HG03060 (cell line): ENCODE measurements at regions not wholly inside any gene's neighbourhood (a gene's known extent, or its start where the extent isn't known, plus 50 kb on each side); places are given as distances from the start of the nearest gene placed in this dataset.
"Not testable (repeated sequence)": the region's sequence is repeated elsewhere in the genome, so short reads cannot be mapped to it uniquely, and the experiment has no call there.

ENCODE experiments used
- ATAC-seq: cut with Tn5 transposase; IDR thresholded peaks from one replicate; pipeline ENCODE4 v1.9.1; 2021; ENCODE audit warnings: low read depth, moderate number of reproducible peaks; ENCODE audit not compliant: unreplicated experiment

- no peak for ATAC-seq
Observed at GRCh38 chr13:109947006-109947405, 160.6 kb upstream of the IRS2 start.

DNA sequence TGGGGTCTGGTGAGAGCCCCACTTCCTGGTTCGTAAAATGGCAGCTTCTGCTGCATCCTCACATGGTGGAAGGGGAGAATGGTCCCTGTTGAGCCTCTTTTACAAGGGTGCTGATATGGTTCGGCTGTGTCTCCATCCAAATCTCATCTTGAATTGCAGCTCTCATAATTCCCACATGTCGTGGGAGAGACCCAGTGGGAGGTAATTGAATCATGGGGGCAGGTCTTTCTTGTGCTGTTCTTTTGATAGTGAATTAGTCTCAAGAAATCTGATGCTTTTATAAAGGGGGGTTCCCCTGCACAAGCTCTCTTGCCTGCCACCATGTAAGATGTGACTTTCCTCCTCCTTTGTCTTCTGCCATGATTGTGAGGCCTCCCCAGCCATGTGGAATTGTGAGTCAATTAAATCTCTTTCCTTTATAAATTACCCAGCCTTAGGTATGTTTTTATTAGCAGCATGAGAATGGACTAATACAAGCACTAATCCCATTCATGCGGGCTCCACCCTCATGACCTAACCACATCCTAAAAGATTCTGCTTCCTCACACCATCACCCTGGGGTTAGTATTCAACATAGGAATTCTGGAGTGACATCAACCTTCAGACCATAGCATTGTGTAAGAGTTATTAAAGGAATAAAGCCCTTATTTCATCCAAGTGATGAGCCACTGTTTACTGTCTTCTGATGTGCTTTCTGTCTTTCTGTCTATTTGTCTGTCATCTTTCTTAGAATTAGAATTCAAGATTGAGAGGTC is 159.0 kb upstream of the IRS2 start:
- no peak for ATAC-seq

DNA sequence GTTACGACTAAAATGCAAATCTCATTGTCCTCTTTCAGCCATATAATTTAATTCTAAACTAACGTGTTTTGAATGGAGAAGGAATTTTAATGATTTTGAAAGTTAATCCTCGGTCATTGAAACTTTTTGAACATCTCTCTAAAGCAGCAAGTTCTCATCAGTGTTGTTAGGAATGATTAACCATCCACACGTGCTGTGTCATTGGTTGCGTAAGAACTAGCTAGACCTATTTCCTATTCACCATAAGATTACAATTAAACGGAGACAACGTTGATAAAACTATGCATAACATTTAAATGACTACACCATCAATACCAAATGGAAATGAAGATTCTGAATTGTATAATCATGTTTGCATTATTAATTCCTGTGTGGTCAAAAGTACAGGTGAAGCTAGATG is 155.6 kb upstream of the IRS2 start:
- ATAC-seq, result no peak

DNA sequence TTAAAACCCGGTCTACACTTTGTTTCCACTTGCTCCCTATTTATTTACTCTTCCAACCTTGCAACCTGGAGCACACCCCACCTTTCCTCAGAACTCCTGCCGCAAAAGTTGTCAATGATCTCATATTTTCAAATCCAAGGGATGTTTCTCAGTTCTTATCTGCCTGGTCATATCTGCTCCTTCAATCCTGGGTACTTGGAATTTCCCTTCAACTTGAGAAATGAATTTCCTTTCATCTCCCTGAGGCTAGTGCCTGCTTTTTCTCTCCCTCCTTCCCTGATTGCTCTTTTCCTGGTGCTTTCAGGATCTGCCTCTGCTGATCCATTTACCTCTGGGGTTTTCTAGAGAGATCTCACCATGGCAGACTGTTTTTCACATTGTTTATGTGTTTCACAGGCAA is 154.8 kb upstream of the IRS2 start:
- ATAC-seq, result no peak

DNA sequence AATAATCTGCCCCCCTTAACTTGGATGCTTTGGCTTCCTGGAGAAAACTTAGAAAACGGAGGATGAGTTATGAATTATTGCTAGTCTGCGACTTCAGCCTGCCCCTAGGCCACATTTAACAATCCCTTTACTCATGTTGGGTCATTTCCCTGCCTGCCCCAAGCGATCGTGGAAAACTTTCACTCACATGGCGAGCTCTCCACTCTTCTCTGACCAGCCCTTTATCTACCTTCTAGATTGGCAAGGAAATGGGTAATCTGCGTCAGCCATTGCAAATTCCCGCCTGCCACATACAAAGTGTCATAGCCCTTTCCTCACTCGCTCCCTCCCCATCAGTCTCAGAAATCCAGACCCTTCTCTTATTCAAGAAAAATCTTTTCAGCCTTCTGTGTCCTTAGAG is 154.3 kb upstream of the IRS2 start:
- no peak for ATAC-seq

DNA sequence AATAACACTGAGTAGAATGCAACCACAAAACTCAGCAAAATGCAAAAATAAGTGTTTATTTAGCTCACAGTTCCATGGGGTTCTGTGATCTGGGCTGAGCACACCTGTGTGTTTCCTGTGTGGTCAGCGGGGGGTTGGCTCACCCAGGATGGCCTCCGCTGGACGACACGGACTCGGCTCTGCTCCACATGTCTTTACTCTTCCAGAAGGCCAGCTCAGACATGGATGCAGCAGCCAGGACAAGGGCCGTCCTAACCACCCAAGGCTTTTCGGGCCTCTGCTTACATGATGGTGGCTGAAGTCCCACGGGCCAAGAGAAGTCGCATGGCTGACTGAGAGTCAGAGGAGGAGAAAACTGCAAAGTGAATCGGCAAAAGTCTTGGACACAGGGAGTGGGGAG is 153.5 kb upstream of the IRS2 start:
- no peak for ATAC-seq

DNA sequence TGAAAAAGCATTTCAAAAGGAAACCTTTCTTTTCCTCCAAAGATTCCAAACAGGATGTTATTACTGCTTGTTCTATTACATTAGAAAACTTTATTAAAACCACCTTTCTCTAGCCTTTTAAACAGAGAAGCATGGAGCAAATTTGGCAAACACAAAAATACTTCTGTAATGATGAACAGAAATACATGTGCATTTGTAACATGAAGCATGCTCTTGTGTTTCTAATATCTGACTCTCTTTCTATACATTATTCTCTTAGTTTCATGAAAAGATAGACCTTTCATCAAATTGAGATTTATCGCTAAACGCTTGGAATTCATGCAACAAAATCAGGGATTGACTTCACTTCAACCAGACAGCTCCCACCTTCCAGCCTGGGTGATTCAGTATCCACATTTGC is 152.8 kb upstream of the IRS2 start:
- ATAC-seq, result no peak

DNA sequence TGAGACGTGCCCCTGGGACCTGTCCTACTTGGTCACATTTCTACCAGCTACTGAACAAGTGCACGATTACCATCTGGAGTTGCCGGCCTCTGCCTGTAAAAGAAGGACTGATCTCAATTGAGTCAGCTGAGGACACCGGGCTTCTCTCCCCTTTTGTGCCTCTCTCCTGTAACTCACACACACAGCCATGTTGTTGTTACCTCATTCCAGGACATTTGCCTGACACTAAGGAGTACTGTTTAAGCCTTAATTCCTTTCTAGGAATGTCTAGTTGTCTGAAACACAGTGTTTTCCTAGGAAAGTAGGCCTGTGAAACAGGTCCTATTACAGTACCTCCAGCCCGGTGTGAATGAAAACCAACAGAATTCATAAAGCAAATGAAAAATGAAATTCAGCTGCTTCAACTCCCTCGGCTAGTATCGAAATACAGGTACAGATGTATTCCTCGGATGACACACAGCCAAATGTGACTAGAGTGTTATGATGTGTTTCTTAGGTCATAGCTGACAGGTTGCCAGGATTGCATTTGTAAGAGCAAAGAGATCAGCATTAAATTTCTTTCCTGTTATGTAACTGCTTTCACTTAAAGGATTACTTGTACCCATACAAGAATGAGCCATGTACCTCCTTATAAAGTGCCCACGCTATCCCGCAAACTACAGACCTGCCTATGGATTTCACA is 152.0 kb upstream of the IRS2 start:
- ATAC-seq, result no peak

DNA sequence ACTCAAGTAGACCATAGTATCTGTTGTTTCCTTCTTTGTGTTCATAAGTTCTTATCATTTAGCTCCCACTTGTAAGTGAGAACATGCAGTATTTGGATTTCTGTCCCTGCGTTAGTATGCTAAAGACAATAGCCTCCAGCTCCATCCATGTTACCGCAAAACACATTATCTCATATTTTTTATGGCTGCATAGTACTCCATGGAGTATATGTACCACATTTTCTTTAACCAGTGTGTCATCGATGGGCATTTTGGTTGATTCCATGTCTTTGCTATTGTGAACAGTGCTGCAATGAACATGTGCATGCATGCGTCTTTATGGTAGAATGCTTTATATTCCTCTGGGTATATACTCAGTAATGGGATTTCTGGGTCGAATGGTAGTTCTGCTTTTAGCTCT is 148.1 kb upstream of the IRS2 start:
- ATAC-seq, result not testable (repeated sequence)

DNA sequence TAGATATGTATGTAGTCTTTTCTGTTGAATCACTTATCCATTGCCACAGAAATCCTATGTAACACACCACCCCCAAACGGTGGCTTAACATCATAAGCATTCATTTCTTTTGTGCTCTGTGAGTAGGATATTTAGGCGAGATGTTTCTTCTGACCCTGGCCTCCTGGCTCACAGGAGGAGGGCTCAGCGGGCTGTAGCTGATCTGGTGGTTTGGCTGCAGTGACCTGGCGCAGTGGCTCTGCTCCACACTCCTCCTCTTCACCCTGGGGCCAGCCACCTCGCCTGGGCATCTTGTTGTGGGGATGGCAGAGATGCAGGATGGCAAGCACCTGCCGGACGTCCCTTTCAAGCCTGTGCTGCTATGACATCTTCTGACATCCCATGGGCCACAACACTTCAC is 147.1 kb upstream of the IRS2 start:
- no peak for ATAC-seq

DNA sequence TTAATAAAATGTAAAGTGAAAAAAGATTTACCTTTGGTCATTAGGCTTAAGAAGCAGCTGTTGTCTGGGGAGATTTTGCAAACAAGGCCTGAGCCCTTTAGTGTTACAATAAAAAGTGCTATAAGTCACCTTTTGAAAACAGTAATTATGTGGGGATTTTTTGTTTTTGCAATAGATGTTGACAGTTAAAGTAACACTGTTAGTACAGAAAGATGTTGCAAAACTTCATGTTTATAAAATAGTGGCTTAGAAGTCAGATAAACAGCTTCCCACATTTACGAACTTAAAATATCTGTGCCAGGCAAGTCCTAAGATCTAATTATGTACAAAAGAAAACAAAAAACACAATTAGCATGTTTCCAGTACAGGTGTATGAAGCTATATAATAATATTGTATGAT is 138.0 kb upstream of the IRS2 start:
- ATAC-seq, result no peak

DNA sequence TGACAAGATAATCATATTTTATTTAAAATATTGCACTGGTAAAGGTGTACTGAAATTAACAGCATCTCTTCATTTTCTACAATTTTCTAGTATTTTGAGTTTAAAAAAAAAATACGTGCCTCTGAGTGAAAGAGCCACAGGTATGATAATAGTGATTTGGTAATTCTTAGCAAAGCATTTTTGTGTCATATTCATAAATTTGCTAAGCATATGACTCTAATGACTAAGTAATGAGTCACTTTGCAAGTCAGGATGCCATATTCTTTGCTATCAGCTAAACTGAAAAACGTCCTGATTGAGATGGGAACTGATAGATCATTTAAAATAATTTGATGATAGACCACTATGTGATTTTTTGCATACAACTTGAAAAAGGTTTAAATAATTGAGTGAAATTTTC is 136.1 kb upstream of the IRS2 start:
- ATAC-seq, result no peak

GRCh38 chr13:109919715-109920375 is 133.5 kb upstream of the IRS2 start:
- no peak for ATAC-seq

- no peak for ATAC-seq
Observed at GRCh38 chr13:109918179-109918711, 131.9 kb upstream of the IRS2 start.

- ATAC-seq, result no peak
Observed at GRCh38 chr13:109917422-109917821, 131.0 kb upstream of the IRS2 start.

- ATAC-seq, result no peak
Observed at GRCh38 chr13:109913936-109914510, 127.6 kb upstream of the IRS2 start.

GRCh38 chr13:109913186-109913585 is 126.8 kb upstream of the IRS2 start:
- ATAC-seq, result no peak

- ATAC-seq, result no peak
Observed at GRCh38 chr13:109910194-109910593, 123.8 kb upstream of the IRS2 start.

DNA sequence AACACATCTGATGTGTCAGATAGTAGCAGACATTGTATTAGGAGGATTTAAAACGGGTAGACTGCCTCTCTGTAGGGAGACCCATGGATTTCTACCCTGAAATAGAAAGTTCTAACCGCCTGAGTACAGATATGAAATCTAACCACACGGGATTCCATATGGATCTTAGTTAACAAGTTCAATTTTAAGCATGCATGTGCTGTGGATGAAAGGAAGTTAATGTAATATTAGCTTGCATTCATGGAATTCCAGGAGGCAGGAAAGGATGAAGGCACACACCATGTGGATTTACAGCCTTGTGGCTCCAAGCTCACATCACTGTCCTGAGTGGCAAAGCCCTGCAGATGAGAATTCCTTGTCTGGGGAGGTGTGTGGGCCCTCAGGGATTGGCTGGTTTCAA is 120.6 kb upstream of the IRS2 start:
- ATAC-seq, result no peak

DNA sequence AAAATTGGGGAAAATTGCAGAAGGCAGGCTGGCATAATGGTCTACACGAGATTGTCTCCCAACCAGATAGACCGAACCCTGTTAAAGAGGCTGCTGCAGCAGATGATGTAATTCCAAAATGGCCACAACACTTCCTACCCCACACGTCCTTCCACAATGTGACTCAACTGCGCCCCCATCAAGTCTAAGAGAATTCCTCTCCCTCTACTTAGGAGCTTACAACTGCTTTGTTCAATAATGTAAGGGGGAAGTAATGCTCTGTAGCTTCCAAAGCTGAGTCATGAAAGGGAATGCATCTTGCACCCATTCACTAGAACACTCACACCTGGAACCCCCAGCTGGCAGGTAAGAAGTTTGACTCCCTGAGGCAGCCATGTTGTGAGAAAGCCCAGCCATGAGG is 117.8 kb upstream of the IRS2 start:
- ATAC-seq, result no peak

DNA sequence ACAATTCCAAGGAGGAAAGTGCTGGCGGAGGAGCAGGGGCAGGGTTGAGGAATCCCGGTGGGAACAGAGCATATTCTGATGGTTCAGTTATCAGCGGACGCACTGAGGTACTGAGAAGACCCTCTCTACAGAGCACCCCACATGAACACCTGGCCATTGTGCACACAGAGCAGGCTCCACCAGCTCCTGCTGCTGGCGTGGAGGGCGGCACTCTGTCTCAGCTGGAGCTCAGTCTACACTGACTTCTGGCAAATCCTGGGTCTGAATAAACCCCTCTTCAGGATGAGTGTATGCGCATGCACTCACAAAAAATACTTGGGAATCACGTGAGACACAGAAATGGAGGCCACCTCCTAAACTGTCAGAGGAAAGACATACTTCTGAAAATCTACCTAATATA is 114.4 kb upstream of the IRS2 start:
- no peak for ATAC-seq
